ENCODE measurements at regions not wholly inside any gene's neighbourhood (a gene's known extent, or its start where the extent isn't known, plus 50 kb on each side); places are given as distances from the start of the nearest gene placed in this dataset.

DNA sequence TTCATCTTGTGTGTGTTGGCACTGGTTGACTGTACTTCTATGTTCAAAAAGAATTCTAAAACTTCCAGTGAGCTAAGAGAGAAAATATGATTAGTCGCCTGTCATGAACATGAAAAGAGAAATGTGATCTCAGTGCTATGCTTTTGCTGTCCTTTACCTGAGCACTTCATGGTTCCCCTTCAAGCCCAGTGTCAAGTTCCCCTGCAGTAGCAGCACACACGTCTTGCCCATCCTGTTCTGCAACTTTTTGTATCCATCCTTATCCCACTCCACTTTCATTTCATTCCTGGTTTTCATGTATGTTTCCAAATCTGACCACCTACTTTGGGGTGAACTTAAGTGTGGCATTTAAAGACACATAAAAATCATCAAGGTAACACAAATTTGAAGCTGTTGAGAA is 848.0 kb upstream of the USP15 start:
- TF ChIP-seq, protein P1, sequence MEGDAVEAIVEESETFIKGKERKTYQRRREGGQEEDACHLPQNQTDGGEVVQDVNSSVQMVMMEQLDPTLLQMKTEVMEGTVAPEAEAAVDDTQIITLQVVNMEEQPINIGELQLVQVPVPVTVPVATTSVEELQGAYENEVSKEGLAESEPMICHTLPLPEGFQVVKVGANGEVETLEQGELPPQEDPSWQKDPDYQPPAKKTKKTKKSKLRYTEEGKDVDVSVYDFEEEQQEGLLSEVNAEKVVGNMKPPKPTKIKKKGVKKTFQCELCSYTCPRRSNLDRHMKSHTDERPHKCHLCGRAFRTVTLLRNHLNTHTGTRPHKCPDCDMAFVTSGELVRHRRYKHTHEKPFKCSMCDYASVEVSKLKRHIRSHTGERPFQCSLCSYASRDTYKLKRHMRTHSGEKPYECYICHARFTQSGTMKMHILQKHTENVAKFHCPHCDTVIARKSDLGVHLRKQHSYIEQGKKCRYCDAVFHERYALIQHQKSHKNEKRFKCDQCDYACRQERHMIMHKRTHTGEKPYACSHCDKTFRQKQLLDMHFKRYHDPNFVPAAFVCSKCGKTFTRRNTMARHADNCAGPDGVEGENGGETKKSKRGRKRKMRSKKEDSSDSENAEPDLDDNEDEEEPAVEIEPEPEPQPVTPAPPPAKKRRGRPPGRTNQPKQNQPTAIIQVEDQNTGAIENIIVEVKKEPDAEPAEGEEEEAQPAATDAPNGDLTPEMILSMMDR (IDR thresholded peaks at IDR 0.05; ENCODE audit: low read depth, low read length): no peak
- TF ChIP-seq EZH2phosphoT487 (IDR thresholded peaks at IDR 0.05; ENCODE audit: low read depth): no peak

All from OCI-LY3 (cell line).